Medulla oblongata (tissue), 1 donor: ENCODE measurements at regions not wholly inside any gene's neighbourhood (a gene's known extent, or its start where the extent isn't known, plus 50 kb on each side); places are given as distances from the start of the nearest gene placed in this dataset.
"Not testable (repeated sequence)": the region's sequence is repeated elsewhere in the genome, so short reads cannot be mapped to it uniquely, and the experiment has no call there.

Source experiments
- DNase-seq: peaks from one replicate; pipeline ENCODE4 v3.0.0-alpha.2; 2015; ENCODE audit errors: extremely low spot score

GRCh38 chr5:82754759-82755158, 322.4 kb downstream of the TMEM167A start:
- no peak for DNase-seq

DNA sequence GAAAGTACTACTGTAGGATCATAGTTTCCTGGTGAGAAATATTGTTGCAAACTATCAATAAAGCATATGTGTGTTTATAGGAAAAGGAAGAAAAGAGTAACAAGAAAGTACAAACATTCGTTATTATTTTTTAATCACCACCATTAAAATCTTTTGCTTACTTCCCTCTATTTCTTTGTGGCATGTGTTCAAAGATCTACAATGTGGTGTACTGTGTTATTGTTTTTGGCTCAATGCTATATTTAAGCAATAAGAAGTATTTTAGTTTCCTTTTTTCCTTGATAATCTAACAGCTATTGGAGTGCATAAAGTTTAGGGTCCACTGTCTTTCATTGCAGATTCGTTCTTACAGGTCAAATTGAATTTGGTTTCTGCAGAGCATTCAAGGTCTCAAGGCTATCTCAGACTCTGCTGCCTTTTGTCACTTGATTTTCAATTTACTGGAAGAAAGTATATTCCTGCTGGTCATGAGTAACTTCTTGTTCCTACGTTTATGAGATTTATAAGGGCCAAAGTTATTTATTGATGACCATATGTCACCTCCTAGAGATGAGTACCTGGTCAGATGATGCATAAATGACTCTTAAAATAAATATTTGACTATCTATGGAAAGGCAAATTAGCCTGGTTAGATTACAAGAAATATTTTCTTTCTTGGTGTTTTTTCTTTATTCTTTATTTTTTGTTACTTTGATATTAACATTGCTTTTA, 323.0 kb downstream of the TMEM167A start:
- no peak for DNase-seq

GRCh38 chr5:82753374-82753773, 323.8 kb downstream of the TMEM167A start:
- DNase-seq, result no peak

DNA sequence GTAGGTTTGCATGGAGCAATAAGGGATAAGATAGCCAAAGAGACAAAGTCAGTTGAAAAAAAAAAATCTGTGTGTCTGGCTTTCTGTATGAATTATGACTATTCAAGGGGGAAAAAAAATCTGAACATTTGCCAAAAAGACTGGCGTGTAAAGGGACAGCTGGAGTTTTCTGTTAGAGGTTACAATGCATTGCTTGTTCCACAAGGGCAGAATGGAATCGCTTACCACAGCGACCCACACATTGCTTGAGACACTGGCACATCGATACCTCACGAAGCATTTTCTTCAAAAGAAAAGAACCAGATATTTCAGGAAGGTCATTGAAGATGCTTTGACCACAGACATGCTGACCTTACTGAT, 327.8 kb downstream of the TMEM167A start:
- DNase-seq, result peak; percentile 81

GRCh38 chr5:82748688-82749460, 328.3 kb downstream of the TMEM167A start:
- peak; percentile 20 for DNase-seq

DNA sequence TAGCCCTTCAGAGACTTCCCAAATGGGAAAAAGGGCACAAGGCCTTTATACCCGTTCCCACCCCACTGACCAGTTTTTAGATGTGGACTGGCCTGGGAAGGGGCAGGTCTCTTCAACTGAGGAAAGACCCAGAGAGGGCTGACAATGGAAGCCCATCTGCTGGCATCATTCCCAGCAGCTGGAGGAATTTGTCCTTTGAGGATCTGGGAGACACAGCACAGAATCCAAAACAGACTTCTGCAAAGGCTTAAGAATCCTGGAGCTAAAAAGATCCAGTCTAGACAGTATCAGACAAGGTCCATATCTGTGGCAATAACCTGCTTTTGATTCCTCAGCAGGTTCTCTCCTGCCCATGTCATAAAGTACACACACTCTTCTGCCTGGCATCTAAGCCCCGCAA, 329.2 kb downstream of the TMEM167A start:
- DNase-seq, result no peak

DNA sequence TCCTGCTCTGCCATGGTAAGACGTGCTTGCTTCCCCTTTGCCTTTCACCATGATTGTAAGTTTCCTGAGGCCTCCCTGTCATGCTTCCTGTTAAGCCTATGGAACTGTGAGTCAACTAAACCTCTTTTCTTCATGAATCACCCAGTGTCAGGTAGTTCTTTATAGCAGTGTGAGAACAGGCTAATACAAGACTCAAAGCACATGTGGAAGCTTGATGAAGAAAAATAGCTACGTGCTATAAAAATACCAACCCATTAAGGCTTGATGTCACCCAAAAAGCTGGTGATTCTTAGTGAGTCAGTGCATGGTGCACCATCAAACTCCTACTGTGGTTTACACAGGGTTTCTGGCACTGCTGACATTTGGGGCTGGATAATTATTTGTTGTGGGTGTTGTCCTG, 332.2 kb downstream of the TMEM167A start:
- DNase-seq, result no peak

DNA sequence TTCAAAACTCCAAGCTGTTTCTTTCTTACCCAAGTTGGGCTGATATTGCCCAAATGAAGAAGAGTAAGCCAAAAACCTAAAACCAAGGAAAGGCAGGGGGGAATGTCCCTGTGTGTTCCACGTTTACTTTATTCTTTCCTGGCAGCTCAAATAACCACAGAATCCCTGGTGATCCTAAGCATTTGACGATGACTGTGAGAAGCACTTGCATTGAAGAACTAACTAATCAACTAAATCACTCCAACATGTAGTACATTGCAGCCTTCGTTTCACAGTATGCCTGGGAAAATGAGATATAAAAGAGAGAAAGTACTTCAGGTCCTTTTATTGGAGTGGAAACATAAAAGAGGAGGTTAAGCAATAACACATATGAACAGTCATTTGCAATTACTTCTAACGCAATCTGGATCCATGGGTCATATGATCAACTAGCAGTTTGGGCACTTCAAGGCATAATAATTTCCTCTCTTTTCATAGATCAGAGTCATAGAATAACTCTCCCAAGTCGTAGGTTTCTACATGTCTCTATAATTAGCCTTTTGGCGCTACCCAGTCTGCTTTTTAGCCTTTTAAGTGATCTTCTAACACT, 338.4 kb downstream of the TMEM167A start:
- no peak for DNase-seq

DNA sequence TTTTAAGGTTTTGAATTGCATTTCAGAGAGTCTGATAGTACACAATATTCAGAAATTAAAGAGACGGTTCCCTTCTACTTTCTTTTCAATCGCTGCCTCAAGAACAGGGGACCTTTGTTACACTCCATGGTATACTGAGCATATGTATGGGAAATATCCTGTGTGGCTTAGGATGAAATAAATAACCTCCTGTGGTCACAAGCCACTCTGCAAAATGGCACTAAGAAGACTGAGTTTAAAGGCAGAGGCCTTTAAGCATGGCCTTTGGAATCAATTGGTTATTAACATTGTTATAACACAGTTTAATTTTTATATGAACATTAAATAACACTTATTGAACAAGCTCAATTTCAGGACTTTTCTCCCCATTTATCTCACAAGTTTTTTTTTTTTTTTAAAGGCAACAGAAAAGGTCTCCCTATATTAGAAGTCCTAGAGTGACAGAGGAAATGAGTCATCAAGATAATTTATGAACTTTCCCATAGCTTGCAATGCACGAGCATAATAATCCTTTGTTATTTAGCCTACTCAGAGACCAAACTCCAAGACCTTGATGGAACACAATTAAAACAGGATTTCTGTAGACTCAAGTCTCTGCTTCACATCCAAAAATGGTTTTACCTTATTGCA, 341.9 kb downstream of the TMEM167A start:
- DNase-seq, result no peak

GRCh38 chr5:82734347-82734746, 342.8 kb downstream of the TMEM167A start:
- no peak for DNase-seq

- DNase-seq, result no peak
Measured at GRCh38 chr5:82730913-82731312, 346.3 kb downstream of the TMEM167A start.

GRCh38 chr5:82728926-82729702, 348.1 kb downstream of the TMEM167A start:
- DNase-seq, result no peak

GRCh38 chr5:82723168-82723567, 354.0 kb downstream of the TMEM167A start:
- no peak for DNase-seq

GRCh38 chr5:82721087-82721410, 356.1 kb downstream of the TMEM167A start:
- DNase-seq, result no peak

- no peak for DNase-seq
Measured at GRCh38 chr5:82720213-82721086, 356.7 kb downstream of the TMEM167A start.

DNA sequence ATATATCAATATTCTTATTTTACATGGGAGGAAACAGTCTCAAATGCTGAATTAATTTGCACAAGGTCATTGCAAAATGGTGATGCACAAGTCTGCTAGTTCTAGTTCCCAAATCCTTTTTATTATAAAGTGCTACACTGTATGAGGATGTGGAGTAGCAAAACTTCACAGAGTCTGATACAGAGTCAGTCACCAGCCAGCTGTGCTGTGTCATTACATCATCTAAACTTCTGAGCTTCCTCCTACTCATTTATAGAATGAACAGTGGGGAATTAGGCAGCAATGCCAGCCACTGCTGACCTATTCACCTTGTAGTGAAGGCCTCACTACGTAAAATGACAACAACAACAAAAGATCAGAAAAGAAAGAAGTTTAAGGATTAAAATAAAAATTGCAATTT, 357.8 kb downstream of the TMEM167A start:
- no peak for DNase-seq

- no peak for DNase-seq
Measured at GRCh38 chr5:82717738-82718137, 359.5 kb downstream of the TMEM167A start.

GRCh38 chr5:82714732-82715131, 362.5 kb downstream of the TMEM167A start:
- not testable (repeated sequence) for DNase-seq

- no peak for DNase-seq
Measured at GRCh38 chr5:82713811-82714210, 363.4 kb downstream of the TMEM167A start.

DNA sequence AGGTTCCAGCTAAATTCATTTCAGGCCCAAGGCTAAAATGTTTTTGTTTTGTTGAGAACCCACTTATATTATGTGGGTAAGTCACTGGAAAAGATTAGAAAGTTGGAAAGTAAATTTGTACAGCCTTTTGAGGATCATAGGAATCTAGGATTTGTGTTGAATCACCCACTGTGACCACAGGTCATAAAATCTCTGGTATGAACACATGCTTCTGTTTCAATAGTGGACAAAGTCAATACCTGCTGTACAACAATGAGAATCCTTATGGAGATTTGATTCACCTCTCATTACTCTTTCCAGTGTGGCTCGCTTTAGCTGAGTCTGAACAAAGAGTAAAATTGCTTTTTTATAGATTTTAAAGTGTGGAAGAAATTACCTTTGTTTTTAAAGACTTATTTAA, 369.5 kb downstream of the TMEM167A start:
- no peak for DNase-seq

GRCh38 chr5:82704381-82704780, 372.8 kb downstream of the TMEM167A start:
- DNase-seq, result no peak
